ENCODE measurements at regions not wholly inside any gene's neighbourhood (a gene's known extent, or its start where the extent isn't known, plus 50 kb on each side); places are given as distances from the start of the nearest gene placed in this dataset.

DNA sequence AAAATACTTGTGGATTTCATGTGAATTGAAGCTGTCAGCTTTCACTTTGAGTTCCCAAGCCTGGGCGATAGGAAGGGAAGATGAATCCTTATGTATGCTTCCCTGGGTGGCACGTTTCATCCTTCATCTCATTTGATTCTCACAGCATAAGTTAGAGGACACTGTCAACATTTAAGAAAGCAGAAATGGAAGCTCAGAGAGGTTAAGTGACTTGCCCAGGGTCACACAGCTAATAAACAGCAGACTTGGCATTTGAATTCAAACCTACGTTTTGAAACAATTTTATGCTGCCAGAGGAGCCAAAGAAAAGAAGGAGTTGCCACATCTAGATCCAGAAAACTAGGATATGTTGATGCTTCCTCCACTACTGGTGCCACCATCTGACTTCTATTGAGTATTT is 108.3 kb upstream of the GPR139 start:
- no peaks in the 10 kb centered on the region for H3K4me1 ChIP-seq (ENCODE audit: insufficient read depth, low read length)
- DNase-seq (ENCODE audit: low spot score) (no peak), ATAC-seq (no peak), FAIRE-seq (no peak)
- no peak overlapping the region for H3K4me3 ChIP-seq (replicated peaks in 1 of 3; ENCODE audit: insufficient read depth in 1 of 3, low read depth in 2 of 3, low read length in 3 of 3)
- no peaks in the 10 kb centered on the region for H3K36me3 ChIP-seq (replicated peaks in 1 of 2; ENCODE audit: control insufficient read depth in 1 of 2, insufficient read depth in 2 of 2, low read length in 2 of 2)
- no peaks in the 10 kb centered on the region for H3K79me2 ChIP-seq (ENCODE audit: insufficient read depth, low read length)
- H2AFZ ChIP-seq (ENCODE audit: low read length): no peak overlapping the region
- in situ Hi-C loops (cut with HindIII; ENCODE audit: extremely low pct_ligation_motif_present, low pct_unique_long_range_greater_than_20kb) (no loop called here), intact Hi-C loops (cut with micrococcal nuclease; ENCODE audit: unreplicated experiment) (no loop called here)
- no peak overlapping the region for H3K9ac ChIP-seq (ENCODE audit: insufficient read depth, low read depth, low read length)
- no peaks in the 10 kb centered on the region for H3K9me3 ChIP-seq (ENCODE audit: low read length)
- ChIA-PET POLR2A (no interaction called here), CTCF (ENCODE audit: low intra/inter-chr PET ratio, low total read pairs) (no interaction called here)
- 2% methylated on average over 3 of the region's 3 CpGs for whole genome bisulfite sequencing (ENCODE audit: low lambda C conversion rate)
- no peak overlapping the region for H3K27ac ChIP-seq (ENCODE audit: extremely low read length, insufficient read depth, low read length)
- no TSS peak for BruUV-seq (replicated peaks)
- no peaks in the 10 kb centered on the region for H4K20me1 ChIP-seq (ENCODE audit: insufficient read depth, low read length)
- H3K4me2 ChIP-seq (ENCODE audit: low read depth, low read length): no peak overlapping the region
- peaks cover 0 to 11% of the 10 kb centered on the region in 2 experiments; a peak in 3 of 5 replicates for H3K27me3 ChIP-seq (ENCODE audit: control insufficient read depth in 1 of 2, insufficient read depth in 2 of 2, low read length in 2 of 2)
- no peak for TF ChIP-seq ZNF629 (CRISPR knock-in tag; conservative IDR thresholded peaks at IDR 0.05)
- TF ChIP-seq, protein P1, sequence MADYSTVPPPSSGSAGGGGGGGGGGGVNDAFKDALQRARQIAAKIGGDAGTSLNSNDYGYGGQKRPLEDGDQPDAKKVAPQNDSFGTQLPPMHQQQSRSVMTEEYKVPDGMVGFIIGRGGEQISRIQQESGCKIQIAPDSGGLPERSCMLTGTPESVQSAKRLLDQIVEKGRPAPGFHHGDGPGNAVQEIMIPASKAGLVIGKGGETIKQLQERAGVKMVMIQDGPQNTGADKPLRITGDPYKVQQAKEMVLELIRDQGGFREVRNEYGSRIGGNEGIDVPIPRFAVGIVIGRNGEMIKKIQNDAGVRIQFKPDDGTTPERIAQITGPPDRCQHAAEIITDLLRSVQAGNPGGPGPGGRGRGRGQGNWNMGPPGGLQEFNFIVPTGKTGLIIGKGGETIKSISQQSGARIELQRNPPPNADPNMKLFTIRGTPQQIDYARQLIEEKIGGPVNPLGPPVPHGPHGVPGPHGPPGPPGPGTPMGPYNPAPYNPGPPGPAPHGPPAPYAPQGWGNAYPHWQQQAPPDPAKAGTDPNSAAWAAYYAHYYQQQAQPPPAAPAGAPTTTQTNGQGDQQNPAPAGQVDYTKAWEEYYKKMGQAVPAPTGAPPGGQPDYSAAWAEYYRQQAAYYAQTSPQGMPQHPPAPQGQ (CRISPR knock-in tag; IDR thresholded peaks at IDR 0.05; ENCODE audit: borderline replicate concordance): no peak
- no peak for TF ChIP-seq ELF3 (CRISPR knock-in tag; IDR thresholded peaks at IDR 0.05)
- TF ChIP-seq FOSL1 (CRISPR knock-in tag; IDR thresholded peaks at IDR 0.05; ENCODE audit: borderline replicate concordance): no peak
- TF ChIP-seq, protein P2, sequence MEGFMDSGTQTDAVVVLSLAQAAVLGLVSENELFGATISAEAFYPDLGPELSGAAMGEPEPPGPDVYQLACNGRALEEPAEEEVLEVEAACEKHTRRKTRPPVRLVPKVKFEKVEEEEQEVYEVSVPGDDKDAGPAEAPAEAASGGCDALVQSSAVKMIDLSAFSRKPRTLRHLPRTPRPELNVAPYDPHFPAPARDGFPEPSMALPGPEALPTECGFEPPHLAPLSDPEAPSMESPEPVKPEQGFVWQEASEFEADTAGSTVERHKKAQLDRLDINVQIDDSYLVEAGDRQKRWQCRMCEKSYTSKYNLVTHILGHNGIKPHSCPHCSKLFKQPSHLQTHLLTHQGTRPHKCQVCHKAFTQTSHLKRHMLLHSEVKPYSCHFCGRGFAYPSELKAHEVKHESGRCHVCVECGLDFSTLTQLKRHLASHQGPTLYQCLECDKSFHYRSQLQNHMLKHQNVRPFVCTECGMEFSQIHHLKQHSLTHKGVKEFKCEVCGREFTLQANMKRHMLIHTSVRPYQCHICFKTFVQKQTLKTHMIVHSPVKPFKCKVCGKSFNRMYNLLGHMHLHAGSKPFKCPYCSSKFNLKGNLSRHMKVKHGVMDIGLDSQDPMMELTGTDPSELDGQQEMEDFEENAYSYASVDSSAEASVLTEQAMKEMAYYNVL (CRISPR knock-in tag; IDR thresholded peaks at IDR 0.05; ENCODE audit: borderline replicate concordance): no peak
- no peak for TF ChIP-seq KAT8 (CRISPR knock-in tag; IDR thresholded peaks at IDR 0.05)
- TF ChIP-seq, protein P3, sequence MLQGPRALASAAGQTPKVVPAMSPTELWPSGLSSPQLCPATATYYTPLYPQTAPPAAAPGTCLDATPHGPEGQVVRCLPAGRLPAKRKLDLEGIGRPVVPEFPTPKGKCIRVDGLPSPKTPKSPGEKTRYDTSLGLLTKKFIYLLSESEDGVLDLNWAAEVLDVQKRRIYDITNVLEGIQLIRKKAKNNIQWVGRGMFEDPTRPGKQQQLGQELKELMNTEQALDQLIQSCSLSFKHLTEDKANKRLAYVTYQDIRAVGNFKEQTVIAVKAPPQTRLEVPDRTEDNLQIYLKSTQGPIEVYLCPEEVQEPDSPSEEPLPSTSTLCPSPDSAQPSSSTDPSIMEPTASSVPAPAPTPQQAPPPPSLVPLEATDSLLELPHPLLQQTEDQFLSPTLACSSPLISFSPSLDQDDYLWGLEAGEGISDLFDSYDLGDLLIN (CRISPR knock-in tag; IDR thresholded peaks at IDR 0.05; ENCODE audit: borderline replicate concordance): no peak
- TF ChIP-seq IRF2 (CRISPR knock-in tag; IDR thresholded peaks at IDR 0.05): no peak
- TF ChIP-seq, protein P4, sequence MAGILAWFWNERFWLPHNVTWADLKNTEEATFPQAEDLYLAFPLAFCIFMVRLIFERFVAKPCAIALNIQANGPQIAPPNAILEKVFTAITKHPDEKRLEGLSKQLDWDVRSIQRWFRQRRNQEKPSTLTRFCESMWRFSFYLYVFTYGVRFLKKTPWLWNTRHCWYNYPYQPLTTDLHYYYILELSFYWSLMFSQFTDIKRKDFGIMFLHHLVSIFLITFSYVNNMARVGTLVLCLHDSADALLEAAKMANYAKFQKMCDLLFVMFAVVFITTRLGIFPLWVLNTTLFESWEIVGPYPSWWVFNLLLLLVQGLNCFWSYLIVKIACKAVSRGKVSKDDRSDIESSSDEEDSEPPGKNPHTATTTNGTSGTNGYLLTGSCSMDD (CRISPR knock-in tag; IDR thresholded peaks at IDR 0.05): no peak
- TF ChIP-seq ZNF816 (CRISPR knock-in tag; IDR thresholded peaks at IDR 0.05; ENCODE audit: borderline replicate concordance): no peak
- no peak for TF ChIP-seq ZFP62 (CRISPR knock-in tag; IDR thresholded peaks at IDR 0.05)
- TF ChIP-seq, protein P5, sequence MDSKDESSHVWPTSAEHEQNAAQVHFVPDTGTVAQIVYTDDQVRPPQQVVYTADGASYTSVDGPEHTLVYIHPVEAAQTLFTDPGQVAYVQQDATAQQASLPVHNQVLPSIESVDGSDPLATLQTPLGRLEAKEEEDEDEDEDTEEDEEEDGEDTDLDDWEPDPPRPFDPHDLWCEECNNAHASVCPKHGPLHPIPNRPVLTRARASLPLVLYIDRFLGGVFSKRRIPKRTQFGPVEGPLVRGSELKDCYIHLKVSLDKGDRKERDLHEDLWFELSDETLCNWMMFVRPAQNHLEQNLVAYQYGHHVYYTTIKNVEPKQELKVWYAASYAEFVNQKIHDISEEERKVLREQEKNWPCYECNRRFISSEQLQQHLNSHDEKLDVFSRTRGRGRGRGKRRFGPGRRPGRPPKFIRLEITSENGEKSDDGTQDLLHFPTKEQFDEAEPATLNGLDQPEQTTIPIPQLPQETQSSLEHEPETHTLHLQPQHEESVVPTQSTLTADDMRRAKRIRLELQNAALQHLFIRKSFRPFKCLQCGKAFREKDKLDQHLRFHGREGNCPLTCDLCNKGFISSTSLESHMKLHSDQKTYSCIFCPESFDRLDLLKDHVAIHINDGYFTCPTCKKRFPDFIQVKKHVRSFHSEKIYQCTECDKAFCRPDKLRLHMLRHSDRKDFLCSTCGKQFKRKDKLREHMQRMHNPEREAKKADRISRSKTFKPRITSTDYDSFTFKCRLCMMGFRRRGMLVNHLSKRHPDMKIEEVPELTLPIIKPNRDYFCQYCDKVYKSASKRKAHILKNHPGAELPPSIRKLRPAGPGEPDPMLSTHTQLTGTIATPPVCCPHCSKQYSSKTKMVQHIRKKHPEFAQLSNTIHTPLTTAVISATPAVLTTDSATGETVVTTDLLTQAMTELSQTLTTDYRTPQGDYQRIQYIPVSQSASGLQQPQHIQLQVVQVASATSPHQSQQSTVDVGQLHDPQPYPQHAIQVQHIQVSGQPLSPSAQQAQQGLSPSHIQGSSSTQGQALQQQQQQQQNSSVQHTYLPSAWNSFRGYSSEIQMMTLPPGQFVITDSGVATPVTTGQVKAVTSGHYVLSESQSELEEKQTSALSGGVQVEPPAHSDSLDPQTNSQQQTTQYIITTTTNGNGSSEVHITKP (CRISPR knock-in tag; IDR thresholded peaks at IDR 0.05; ENCODE audit: low read depth): no peak
- TF ChIP-seq, protein P6, sequence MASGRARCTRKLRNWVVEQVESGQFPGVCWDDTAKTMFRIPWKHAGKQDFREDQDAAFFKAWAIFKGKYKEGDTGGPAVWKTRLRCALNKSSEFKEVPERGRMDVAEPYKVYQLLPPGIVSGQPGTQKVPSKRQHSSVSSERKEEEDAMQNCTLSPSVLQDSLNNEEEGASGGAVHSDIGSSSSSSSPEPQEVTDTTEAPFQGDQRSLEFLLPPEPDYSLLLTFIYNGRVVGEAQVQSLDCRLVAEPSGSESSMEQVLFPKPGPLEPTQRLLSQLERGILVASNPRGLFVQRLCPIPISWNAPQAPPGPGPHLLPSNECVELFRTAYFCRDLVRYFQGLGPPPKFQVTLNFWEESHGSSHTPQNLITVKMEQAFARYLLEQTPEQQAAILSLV (CRISPR knock-in tag; IDR thresholded peaks at IDR 0.05; ENCODE audit: borderline replicate concordance): no peak
- TF ChIP-seq ZBTB3 (CRISPR knock-in tag; IDR thresholded peaks at IDR 0.05; ENCODE audit: borderline replicate concordance, low read depth): no peak
